MCF 10A (cell line): ENCODE measurements at regions not wholly inside any gene's neighbourhood (a gene's known extent, or its start where the extent isn't known, plus 50 kb on each side); places are given as distances from the start of the nearest gene placed in this dataset.

Experiments
- BruUV-seq: library from RNA; stranded (reverse); fragments of 400-500 nt; replicated peaks from 2 replicates; lab custom pipeline; 2021; lab: Mats Ljungman, UMichigan
- CTCF ChIA-PET: fragments of 300-600 bp; sonication (Branson Sonifier 250); formaldehyde crosslinking; extraction: SDS; loops from one replicate; lab custom pipeline; 2021; ENCODE audit warnings: antibody characterized with exemption, inconsistent platforms; lab: Yijun Ruan, JAX
- POLR2A ChIA-PET: fragments of 300-600, 350-650 bp; sonication (Branson Sonifier 250); formaldehyde crosslinking; extraction: SDS; loops from one replicate; lab custom pipeline; 2020; ENCODE audit warnings: antibody characterized with exemption, inconsistent platforms; lab: Yijun Ruan, JAX
- DNase-seq: peaks from one replicate; pipeline ENCODE4 v3.0.0-alpha.2; 2018; ENCODE audit not compliant: unreplicated experiment
- H3K27ac Mint-ChIP-seq: one replicate; pipeline ENCODE4 v1.8.0; 2022; ENCODE audit warnings: mild to moderate bottlenecking, low read depth, mixed read lengths; ENCODE audit not compliant: unreplicated experiment
- H3K27me3 Mint-ChIP-seq: one replicate; pipeline ENCODE4 v1.8.0; 2022; ENCODE audit warnings: mixed read lengths; ENCODE audit not compliant: insufficient read depth, unreplicated experiment
- H3K36me3 Mint-ChIP-seq: one replicate; pipeline ENCODE4 v1.8.0; 2022; ENCODE audit warnings: mild to moderate bottlenecking, moderate library complexity, mixed read lengths; ENCODE audit not compliant: insufficient read depth, unreplicated experiment
- H3K4me1 Mint-ChIP-seq: one replicate; pipeline ENCODE4 v1.8.0; 2022; ENCODE audit warnings: mixed read lengths; ENCODE audit not compliant: insufficient read depth, unreplicated experiment
- H3K4me3 Mint-ChIP-seq: one replicate; pipeline ENCODE4 v1.8.0; 2022; ENCODE audit warnings: mild to moderate bottlenecking, moderate library complexity, mixed read lengths; ENCODE audit not compliant: unreplicated experiment
- H3K9me3 Mint-ChIP-seq: one replicate; pipeline ENCODE4 v1.8.0; 2022; ENCODE audit warnings: mixed read lengths; ENCODE audit not compliant: unreplicated experiment
- CTCF ChIP-seq: fragments of 200-600 bp; IDR thresholded peaks from one replicate; pipeline ENCODE4 v1.8.0; 2022; ENCODE audit warnings: antibody characterized with exemption, mild to moderate bottlenecking; ENCODE audit not compliant: unreplicated experiment
- intact Hi-C: fragments of 100-400 bp; cut with micrococcal nuclease; formaldehyde crosslinking; loops from 2 replicates; pipeline ENCODE4 v1.14.1; 2022

GRCh38 chr13:104181526-104182231, 1115.5 kb upstream of the SLC10A2 start:
- no TSS peak for BruUV-seq
- Mint-ChIP-seq H3K36me3 (no peaks in the 10 kb centered on the region), H3K4me1 (no peaks in the 10 kb centered on the region), H3K27ac (no peak overlapping the region), H3K4me3 (no peak overlapping the region), H3K27me3 (no peaks in the 10 kb centered on the region), H3K9me3 (no peaks in the 10 kb centered on the region)
- CTCF ChIA-PET = interaction anchor here (0.5 kb wide), 1 partner anchor 356 kb away, joined by 3 read pairs; no protein-coding TSS in a partner anchor
- intact Hi-C loops = no loop called here
- TF ChIP-seq CTCF = no peak
- DNase-seq = no peak
- POLR2A ChIA-PET = no interaction called here

GRCh38 chr13:104170980-104171555, 1104.9 kb upstream of the SLC10A2 start:
- POLR2A ChIA-PET = no interaction called here
- no peaks in the 10 kb centered on the region for H3K27me3 Mint-ChIP-seq
- BruUV-seq = no TSS peak
- H3K4me1 Mint-ChIP-seq = no peaks in the 10 kb centered on the region
- intact Hi-C loops = no loop called here
- no peaks in the 10 kb centered on the region for H3K9me3 Mint-ChIP-seq
- H3K27ac Mint-ChIP-seq = no peak overlapping the region
- CTCF ChIA-PET = interaction anchor here (0.6 to 0.7 kb wide), 4 partner anchors 12 to 218 kb away, joined by 3 read pairs; no protein-coding TSS in a partner anchor
- no peak for DNase-seq
- H3K4me3 Mint-ChIP-seq = no peak overlapping the region
- H3K36me3 Mint-ChIP-seq = no peaks in the 10 kb centered on the region
- TF ChIP-seq CTCF = no peak

GRCh38 chr13:104163866-104164630, 1097.8 kb upstream of the SLC10A2 start:
- DNase-seq = no peak
- no peaks in the 10 kb centered on the region for H3K4me1 Mint-ChIP-seq
- H3K36me3 Mint-ChIP-seq = no peaks in the 10 kb centered on the region
- H3K27ac Mint-ChIP-seq = no peak overlapping the region
- H3K9me3 Mint-ChIP-seq = no peaks in the 10 kb centered on the region
- no peak overlapping the region for H3K4me3 Mint-ChIP-seq
- intact Hi-C loops = no loop called here
- no TSS peak for BruUV-seq
- H3K27me3 Mint-ChIP-seq = no peaks in the 10 kb centered on the region
- ChIA-PET CTCF (no interaction called here), POLR2A (no interaction called here)
- TF ChIP-seq CTCF = no peak

- H3K27ac Mint-ChIP-seq = no peak overlapping the region
- no peak overlapping the region for H3K4me3 Mint-ChIP-seq
- ChIA-PET POLR2A (no interaction called here), CTCF (interaction anchor here (0.6 kb wide), 1 partner anchor 27 kb away, joined by 3 read pairs; no protein-coding TSS in a partner anchor)
- no TSS peak for BruUV-seq
- no peak for TF ChIP-seq CTCF
- no peak for DNase-seq
- H3K27me3 Mint-ChIP-seq = no peaks in the 10 kb centered on the region
- H3K36me3 Mint-ChIP-seq = no peaks in the 10 kb centered on the region
- no peaks in the 10 kb centered on the region for H3K9me3 Mint-ChIP-seq
- intact Hi-C loops = no loop called here
- H3K4me1 Mint-ChIP-seq = no peaks in the 10 kb centered on the region
These were observed 1094.3 kb upstream of the SLC10A2 start for GRCh38 chr13:104160536-104160935.
